Panc1 (cell line): ENCODE measurements at regions not wholly inside any gene's neighbourhood (a gene's known extent, or its start where the extent isn't known, plus 50 kb on each side); places are given as distances from the start of the nearest gene placed in this dataset.

Source experiments
- CTCF ChIP-seq: fragments of 450-650 bp; IDR thresholded peaks from 2 replicates; pipeline ENCODE4 v1.5.1; 2017; ENCODE audit warnings: mild to moderate bottlenecking
- POLR2AphosphoS5 ChIP-seq: IDR thresholded peaks from 2 replicates; pipeline ENCODE4 v1.6.1; 2012; ENCODE audit warnings: mild to moderate bottlenecking, low read depth, low read length, moderate library complexity
- REST ChIP-seq, 2 experiments: IDR thresholded peaks; 2 replicates each; pipeline ENCODE4 v1.6.1; 2011 to 2012; ENCODE audit warnings: low read depth in 2 of 2, control low read depth in 1 of 2, low read length in 1 of 2, mild to moderate bottlenecking in 1 of 2, moderate library complexity in 1 of 2; ENCODE audit not compliant: insufficient read depth in 1 of 2
- SIN3A ChIP-seq: IDR thresholded peaks from 2 replicates; pipeline ENCODE4 v1.6.1; 2012; ENCODE audit warnings: low read depth, mild to moderate bottlenecking, low read length, moderate library complexity, borderline replicate concordance; ENCODE audit not compliant: insufficient read depth
- TCF7L2 ChIP-seq: IDR thresholded peaks from 2 replicates; pipeline ENCODE4 v1.6.1; 2011; ENCODE audit warnings: mild to moderate bottlenecking, low read depth, low read length, inconsistent platforms

- TF ChIP-seq CTCF (no peak), REST (IDR thresholded peaks at IDR 0.05; ENCODE audit: insufficient read depth in 1 of 2, low read depth in 2 of 2, low read length in 1 of 2) (no peak), POLR2AphosphoS5 (no peak), TCF7L2 (no peak), SIN3A (no peak)
Measured at GRCh38 chr7:46539892-46540483, 618.9 kb upstream of the IGFBP3 start.
